ENCODE measurements at regions not wholly inside any gene's neighbourhood (a gene's known extent, or its start where the extent isn't known, plus 50 kb on each side); places are given as distances from the start of the nearest gene placed in this dataset.

GRCh38 chr2:48250943-48251342 lies 63.5 kb upstream of the FOXN2 start:
- 87 to 91% (median 89%) methylated on average over 3 of the region's 3 CpGs for WGBS, 3 donors
- intact Hi-C loops (cut with DNase I), result no loop called here
- Histone ChIP-seq H3K9me3 (no peaks in the 10 kb centered on the region), H3K36me3 (no peaks in the 10 kb centered on the region), H3K27ac (no peak overlapping the region), H3K4me1 (ENCODE audit: insufficient read depth) (peaks cover 7% of the 10 kb centered on the region), H3K4me3 (no peak overlapping the region), H3K27me3 (no peaks in the 10 kb centered on the region)
- TF ChIP-seq POLR2A (IDR thresholded peaks at IDR 0.05) (no peak), EP300 (IDR thresholded peaks at IDR 0.05) (no peak)
- DNase-seq, result no peak

DNA sequence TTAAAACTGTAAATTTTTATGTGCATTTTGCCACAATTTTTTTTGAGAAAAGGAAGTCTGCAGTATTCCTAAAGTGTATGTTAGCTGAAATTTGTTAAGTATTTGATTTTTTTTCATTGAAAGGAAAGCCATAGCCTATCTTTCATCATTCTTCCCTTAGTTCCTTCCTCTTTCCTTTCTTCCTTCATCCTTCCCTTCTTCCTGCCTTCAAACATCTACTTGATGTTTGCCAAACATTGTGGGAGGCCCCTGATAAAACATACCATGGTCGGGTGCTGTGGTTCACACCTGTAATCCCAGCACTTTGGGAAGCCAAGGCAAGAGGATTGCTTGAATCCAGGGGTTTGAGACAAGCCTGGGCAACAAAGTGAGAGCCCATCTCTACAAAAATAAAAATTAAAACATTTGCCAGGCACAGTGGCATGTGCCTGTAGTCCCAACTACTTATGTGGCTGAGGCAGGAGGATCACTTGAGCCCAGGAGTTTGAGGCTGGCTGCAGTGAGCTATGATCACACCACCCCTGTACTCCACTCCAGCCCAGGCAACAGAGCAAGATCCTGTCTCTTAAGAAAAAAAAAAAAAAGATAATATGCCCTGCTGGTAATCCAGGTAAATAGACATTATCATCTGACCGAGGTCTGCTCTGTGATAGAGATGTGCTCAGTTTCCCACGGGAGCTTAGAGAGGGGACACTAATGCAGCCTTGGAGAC lies 62.9 kb upstream of the FOXN2 start:
- H3K27me3 ChIP-seq, result no peaks in the 10 kb centered on the region
- no peaks in the 10 kb centered on the region for H3K9me3 ChIP-seq
- H3K27ac ChIP-seq, result no peak overlapping the region
- peaks cover 7% of the 10 kb centered on the region for H3K4me1 ChIP-seq (ENCODE audit: insufficient read depth)
- H3K4me3 ChIP-seq, result no peak overlapping the region
- 55 to 83% (median 80%) methylated on average over 3 of the region's 3 CpGs for WGBS, 3 donors
- intact Hi-C loops (cut with DNase I), result no loop called here
- TF ChIP-seq EP300 (IDR thresholded peaks at IDR 0.05), result no peak
- no peak for TF ChIP-seq POLR2A (IDR thresholded peaks at IDR 0.05)
- TF ChIP-seq CTCF (IDR thresholded peaks at IDR 0.05), result no peak
- H3K36me3 ChIP-seq, result no peaks in the 10 kb centered on the region
- DNase-seq, result no peak

DNA sequence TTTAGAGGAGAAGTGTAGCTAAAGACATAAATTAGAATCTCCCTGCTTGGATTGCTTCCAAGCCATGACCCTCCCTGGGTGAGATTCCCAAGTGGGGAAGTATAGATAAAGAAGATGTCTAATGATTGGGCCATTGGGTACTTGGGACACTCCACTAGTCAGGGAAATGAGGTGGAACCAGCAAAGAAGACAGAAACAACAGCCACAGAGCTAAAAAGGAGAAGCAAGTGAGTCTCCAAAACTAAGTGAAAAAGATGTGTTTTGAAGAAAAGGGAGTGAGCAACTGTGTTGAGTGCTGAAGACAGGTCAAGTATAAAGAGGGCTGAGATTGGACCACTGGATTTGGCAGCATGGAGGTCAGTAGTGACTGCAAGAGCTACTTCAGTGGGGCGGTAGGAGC lies 61.2 kb upstream of the FOXN2 start:
- H3K27ac ChIP-seq, result no peak overlapping the region
- WGBS, 3 donors, result 75 to 90% (median 76%) methylated on average over 1 of the region's 1 CpG
- intact Hi-C loops (cut with DNase I), result no loop called here
- no peak overlapping the region for H3K4me3 ChIP-seq
- TF ChIP-seq EP300 (IDR thresholded peaks at IDR 0.05) (no peak), POLR2A (IDR thresholded peaks at IDR 0.05) (no peak), CTCF (IDR thresholded peaks at IDR 0.05) (no peak)
- H3K4me1 ChIP-seq (ENCODE audit: insufficient read depth), result peaks cover 7% of the 10 kb centered on the region
- H3K27me3 ChIP-seq, result no peaks in the 10 kb centered on the region
- H3K9me3 ChIP-seq, result no peaks in the 10 kb centered on the region
- H3K36me3 ChIP-seq, result no peaks in the 10 kb centered on the region
- no peak for DNase-seq

GRCh38 chr2:48254839-48255238 lies 59.6 kb upstream of the FOXN2 start:
- Histone ChIP-seq H3K4me1 (ENCODE audit: insufficient read depth) (peaks cover 2% of the 10 kb centered on the region), H3K36me3 (no peaks in the 10 kb centered on the region), H3K9me3 (no peaks in the 10 kb centered on the region), H3K4me3 (no peak overlapping the region), H3K27me3 (no peaks in the 10 kb centered on the region), H3K27ac (no peak overlapping the region)
- WGBS, 3 donors, result 52 to 61% (median 59%) methylated on average over 1 of the region's 1 CpG
- intact Hi-C loops (cut with DNase I), result no loop called here
- no peak for DNase-seq
- no peak for TF ChIP-seq EP300 (IDR thresholded peaks at IDR 0.05)
- TF ChIP-seq CTCF (IDR thresholded peaks at IDR 0.05), result no peak
- TF ChIP-seq POLR2A (IDR thresholded peaks at IDR 0.05), result no peak

- WGBS, 3 donors, result 80 to 89% (median 82%) methylated on average over 2 of the region's 2 CpGs
- no peaks in the 10 kb centered on the region for H3K4me1 ChIP-seq (ENCODE audit: insufficient read depth)
- no peak for DNase-seq
- H3K4me3 ChIP-seq, result no peak overlapping the region
- H3K27me3 ChIP-seq, result no peaks in the 10 kb centered on the region
- TF ChIP-seq CTCF (IDR thresholded peaks at IDR 0.05) (no peak), POLR2A (IDR thresholded peaks at IDR 0.05) (no peak), EP300 (IDR thresholded peaks at IDR 0.05) (no peak)
- no peaks in the 10 kb centered on the region for H3K36me3 ChIP-seq
- H3K9me3 ChIP-seq, result no peaks in the 10 kb centered on the region
- no peak overlapping the region for H3K27ac ChIP-seq
- intact Hi-C loops (cut with DNase I), result no loop called here
Measured at GRCh38 chr2:48257456-48257855, 57.0 kb upstream of the FOXN2 start.

Measured in ovary (tissue), 7 donors.